ENCODE measurements at regions not wholly inside any gene's neighbourhood (a gene's known extent, or its start where the extent isn't known, plus 50 kb on each side); places are given as distances from the start of the nearest gene placed in this dataset.
A peak's percentile ranks its signal among the peaks of the same experiment; 100 is the strongest.

GRCh38 chr5:161960314-161960713 lies 107.3 kb upstream of the GABRG2 start:
- no peak for TF ChIP-seq CTCF (IDR thresholded peaks at IDR 0.05; ENCODE audit: control insufficient read depth, extremely low read depth, insufficient read depth)
- H3K4me3 ChIP-seq (ENCODE audit: low read depth, low read length) = no peak overlapping the region
- DNase-seq (ENCODE audit: low read depth) = no peak

GRCh38 chr5:161966564-161966963 lies 101.0 kb upstream of the GABRG2 start:
- H3K4me3 ChIP-seq (ENCODE audit: low read depth, low read length) = no peak overlapping the region
- TF ChIP-seq CTCF (IDR thresholded peaks at IDR 0.05; ENCODE audit: control insufficient read depth, extremely low read depth, insufficient read depth) = peak; percentile 62
- DNase-seq (ENCODE audit: low read depth) = peak; percentile 38

- TF ChIP-seq CTCF (IDR thresholded peaks at IDR 0.05; ENCODE audit: control insufficient read depth, extremely low read depth, insufficient read depth) = no peak
- H3K4me3 ChIP-seq (ENCODE audit: low read depth, low read length) = no peak overlapping the region
- no peak for DNase-seq (ENCODE audit: low read depth)
Observed at GRCh38 chr5:161975350-161975749, 92.2 kb upstream of the GABRG2 start.

GRCh38 chr5:161988077-161988476 lies 79.5 kb upstream of the GABRG2 start:
- DNase-seq (ENCODE audit: low read depth) = no peak
- no peak overlapping the region for H3K4me3 ChIP-seq (ENCODE audit: low read depth, low read length)
- no peak for TF ChIP-seq CTCF (IDR thresholded peaks at IDR 0.05; ENCODE audit: control insufficient read depth, extremely low read depth, insufficient read depth)
